ENCODE measurements at regions not wholly inside any gene's neighbourhood (a gene's known extent, or its start where the extent isn't known, plus 50 kb on each side); places are given as distances from the start of the nearest gene placed in this dataset.

- no peaks in the 10 kb centered on the region for H3K4me1 Mint-ChIP-seq
- H3K27ac Mint-ChIP-seq: no peak overlapping the region
- no peak overlapping the region for H2AFZ ChIP-seq (ENCODE audit: insufficient read depth, low read depth, low read length, poor library complexity, severe bottlenecking)
- no peaks in the 10 kb centered on the region for H3K36me3 ChIP-seq (replicated peaks in 1 of 2; ENCODE audit: control extremely low read depth in 1 of 2, control insufficient read depth in 1 of 2, extremely low read depth in 1 of 2, insufficient read depth in 2 of 2, low read length in 1 of 2)
- intact Hi-C loops (cut with micrococcal nuclease): no loop called here
- H3K79me2 ChIP-seq (ENCODE audit: control insufficient read depth, insufficient read depth, low read length): no peaks in the 10 kb centered on the region
- TF ChIP-seq CTCF (IDR thresholded peaks at IDR 0.05): no peak
- no peak for TF ChIP-seq EZH2 (IDR thresholded peaks at IDR 0.05; ENCODE audit: borderline replicate concordance, insufficient read depth, low read depth, low read length, poor library complexity, severe bottlenecking)
- no peaks in the 10 kb centered on the region for H3K9me3 Mint-ChIP-seq (ENCODE audit: insufficient read depth)
- ChIA-PET CTCF (no interaction called here), POLR2A (no interaction called here)
- no peak overlapping the region for H3K4me2 ChIP-seq (replicated peaks; ENCODE audit: low read depth, low read length, poor library complexity, severe bottlenecking)
- H3K27ac ChIP-seq (ENCODE audit: low read length in 2 of 2): no peak overlapping the region
- H3K27me3 Mint-ChIP-seq: no peaks in the 10 kb centered on the region
- no peaks in the 10 kb centered on the region for H4K20me1 ChIP-seq (ENCODE audit: control insufficient read depth, insufficient read depth, low read length, poor library complexity, severe bottlenecking)
- no peak overlapping the region for H3K4me3 Mint-ChIP-seq
- H3K4me1 ChIP-seq (ENCODE audit: control insufficient read depth in 2 of 2, insufficient read depth in 2 of 2, low read length in 2 of 2): no peaks in the 10 kb centered on the region
- H3K9me3 ChIP-seq (ENCODE audit: control extremely low read depth in 1 of 3, control insufficient read depth in 2 of 3, insufficient read depth in 1 of 3, low read length in 2 of 3): peaks cover 0 to 5% (median 0%) of the 10 kb centered on the region in 3 donors
- ATAC-seq (ENCODE audit: low read depth): no peak
- H3K4me3 ChIP-seq (ENCODE audit: control extremely low read depth in 1 of 5, extremely low read depth in 1 of 5, insufficient read depth in 1 of 5, low read depth in 2 of 5, low read length in 4 of 5): no peak overlapping the region
- no peak for DNase-seq
- 83% methylated on average over 9 of the region's 9 CpGs for WGBS (ENCODE audit: insufficient coverage)
- no peak overlapping the region for H3K9ac ChIP-seq (ENCODE audit: low read length)
- H3K27me3 ChIP-seq (replicated peaks in 1 of 4; ENCODE audit: control extremely low read depth in 1 of 4, control insufficient read depth in 3 of 4, insufficient read depth in 4 of 4, low read length in 3 of 4): no peaks in the 10 kb centered on the region
Observed at GRCh38 chr10:2599571-2599970, 467.8 kb upstream of the PFKP start.

GRCh38 chr10:2592360-2593160 is 474.8 kb upstream of the PFKP start:
- no peaks in the 10 kb centered on the region for H3K4me1 ChIP-seq (ENCODE audit: control insufficient read depth in 2 of 2, insufficient read depth in 2 of 2, low read length in 2 of 2)
- CTCF ChIA-PET: no interaction called here

More at GRCh38 chr10:2592360-2593160, 474.8 kb upstream of the PFKP start:
- H3K4me2 ChIP-seq (replicated peaks; ENCODE audit: low read depth, low read length, poor library complexity, severe bottlenecking): no peak overlapping the region
- intact Hi-C loops (cut with micrococcal nuclease): no loop called here
- H3K27me3 Mint-ChIP-seq: peaks cover 3% of the 10 kb centered on the region
- H3K4me3 ChIP-seq (ENCODE audit: control extremely low read depth in 1 of 5, extremely low read depth in 1 of 5, insufficient read depth in 1 of 5, low read depth in 2 of 5, low read length in 4 of 5): no peak overlapping the region
- no peak overlapping the region for H3K9ac ChIP-seq (ENCODE audit: low read length)
- no peak overlapping the region for H2AFZ ChIP-seq (ENCODE audit: insufficient read depth, low read depth, low read length, poor library complexity, severe bottlenecking)
- ATAC-seq (ENCODE audit: low read depth) (no peak), DNase-seq (no peak)
- H3K27ac Mint-ChIP-seq: no peak overlapping the region
- H3K36me3 ChIP-seq (replicated peaks in 1 of 2; ENCODE audit: control extremely low read depth in 1 of 2, control insufficient read depth in 1 of 2, extremely low read depth in 1 of 2, insufficient read depth in 2 of 2, low read length in 1 of 2): no peaks in the 10 kb centered on the region
- H3K4me3 Mint-ChIP-seq: no peak overlapping the region
- H4K20me1 ChIP-seq (ENCODE audit: control insufficient read depth, insufficient read depth, low read length, poor library complexity, severe bottlenecking): no peaks in the 10 kb centered on the region
- peaks cover 0 to 8% (median 0%) of the 10 kb centered on the region in 3 donors for H3K9me3 ChIP-seq (ENCODE audit: control extremely low read depth in 1 of 3, control insufficient read depth in 2 of 3, insufficient read depth in 1 of 3, low read length in 2 of 3)
- H3K27ac ChIP-seq (ENCODE audit: low read length in 2 of 2): no peak overlapping the region
- 78% methylated on average over 3 of the region's 4 CpGs for WGBS (ENCODE audit: insufficient coverage)
- H3K27me3 ChIP-seq (replicated peaks in 1 of 4; ENCODE audit: control extremely low read depth in 1 of 4, control insufficient read depth in 3 of 4, insufficient read depth in 4 of 4, low read length in 3 of 4): peaks cover 0 to 3% (median 0%) of the 10 kb centered on the region in 4 experiments
- POLR2A ChIA-PET: no interaction called here
- H3K9me3 Mint-ChIP-seq (ENCODE audit: insufficient read depth): no peaks in the 10 kb centered on the region
- TF ChIP-seq CTCF (IDR thresholded peaks at IDR 0.05): no peak
- TF ChIP-seq EZH2 (IDR thresholded peaks at IDR 0.05; ENCODE audit: borderline replicate concordance, insufficient read depth, low read depth, low read length, poor library complexity, severe bottlenecking): no peak
- H3K79me2 ChIP-seq (ENCODE audit: control insufficient read depth, insufficient read depth, low read length): no peaks in the 10 kb centered on the region
- no peaks in the 10 kb centered on the region for H3K4me1 Mint-ChIP-seq

Measured in B cell (primary cell).